Retina (tissue), 1 donor: ENCODE measurements at regions not wholly inside any gene's neighbourhood (a gene's known extent, or its start where the extent isn't known, plus 50 kb on each side); places are given as distances from the start of the nearest gene placed in this dataset.
A peak's percentile ranks its signal among the peaks of the same experiment; 100 is the strongest.
"Not testable (repeated sequence)": the region's sequence is repeated elsewhere in the genome, so short reads cannot be mapped to it uniquely, and the experiment has no call there.

Source experiments
- DNase-seq: peaks from one replicate; pipeline ENCODE4 v3.0.0-alpha.2; 2016

DNA sequence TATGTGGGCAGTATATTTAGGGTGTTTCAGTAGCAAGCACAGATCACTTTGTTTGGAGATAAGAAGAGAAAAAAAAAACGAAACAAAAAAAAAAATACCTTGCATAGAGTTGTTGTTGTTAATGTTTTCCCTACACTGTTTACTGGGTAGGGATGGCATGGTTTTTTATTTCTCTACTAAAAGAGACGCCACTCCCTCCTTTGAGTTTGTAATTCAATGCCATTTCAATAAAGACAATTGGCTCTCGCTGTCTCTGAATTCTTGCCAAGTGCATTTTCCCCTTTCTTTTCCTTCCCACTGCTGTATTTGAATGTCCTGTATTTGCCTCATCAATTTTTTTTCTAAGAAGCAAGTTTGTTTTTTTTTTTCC, 213.9 kb upstream of the UBASH3B start:
- DNase-seq: no peak

DNA sequence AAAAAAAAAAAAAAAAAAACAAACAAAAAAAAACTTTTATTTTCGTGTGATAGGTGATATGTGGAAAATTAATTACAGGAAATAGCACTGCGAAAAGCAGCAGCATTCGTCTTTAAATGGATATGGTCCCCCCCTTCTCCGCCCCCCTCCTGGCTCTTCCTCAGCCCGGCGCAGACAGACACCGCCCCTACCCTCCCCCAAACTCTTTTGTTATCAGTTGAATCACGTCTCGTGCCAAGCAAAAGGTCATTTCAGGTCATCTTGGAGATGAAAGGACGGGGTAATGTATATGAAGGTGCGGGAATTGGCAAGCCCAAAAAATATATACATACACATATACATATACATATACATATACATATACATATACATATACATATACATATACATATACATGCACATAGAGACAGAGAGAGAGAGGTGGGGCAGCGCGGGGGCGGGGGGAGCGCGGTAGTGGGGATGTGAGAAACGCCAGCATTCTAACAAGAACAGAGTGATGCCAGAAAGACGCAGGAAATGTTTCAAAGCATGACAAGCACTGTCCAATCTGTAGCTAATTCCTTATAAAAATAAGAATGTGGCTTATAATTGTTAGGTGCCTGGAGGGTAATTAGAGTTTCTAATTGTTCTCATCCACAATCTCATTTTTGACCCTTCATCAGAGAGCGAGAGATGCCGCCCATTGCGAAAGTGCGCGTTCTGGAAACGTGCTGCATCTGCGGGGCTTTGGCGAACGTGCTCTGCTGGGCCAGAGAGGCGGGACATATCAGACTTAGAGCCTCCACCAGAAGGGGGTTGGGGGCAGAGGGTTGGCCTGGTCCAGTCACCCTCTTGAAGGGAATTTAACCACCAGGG, 214.5 kb upstream of the UBASH3B start:
- DNase-seq: peak; percentile 69

DNA sequence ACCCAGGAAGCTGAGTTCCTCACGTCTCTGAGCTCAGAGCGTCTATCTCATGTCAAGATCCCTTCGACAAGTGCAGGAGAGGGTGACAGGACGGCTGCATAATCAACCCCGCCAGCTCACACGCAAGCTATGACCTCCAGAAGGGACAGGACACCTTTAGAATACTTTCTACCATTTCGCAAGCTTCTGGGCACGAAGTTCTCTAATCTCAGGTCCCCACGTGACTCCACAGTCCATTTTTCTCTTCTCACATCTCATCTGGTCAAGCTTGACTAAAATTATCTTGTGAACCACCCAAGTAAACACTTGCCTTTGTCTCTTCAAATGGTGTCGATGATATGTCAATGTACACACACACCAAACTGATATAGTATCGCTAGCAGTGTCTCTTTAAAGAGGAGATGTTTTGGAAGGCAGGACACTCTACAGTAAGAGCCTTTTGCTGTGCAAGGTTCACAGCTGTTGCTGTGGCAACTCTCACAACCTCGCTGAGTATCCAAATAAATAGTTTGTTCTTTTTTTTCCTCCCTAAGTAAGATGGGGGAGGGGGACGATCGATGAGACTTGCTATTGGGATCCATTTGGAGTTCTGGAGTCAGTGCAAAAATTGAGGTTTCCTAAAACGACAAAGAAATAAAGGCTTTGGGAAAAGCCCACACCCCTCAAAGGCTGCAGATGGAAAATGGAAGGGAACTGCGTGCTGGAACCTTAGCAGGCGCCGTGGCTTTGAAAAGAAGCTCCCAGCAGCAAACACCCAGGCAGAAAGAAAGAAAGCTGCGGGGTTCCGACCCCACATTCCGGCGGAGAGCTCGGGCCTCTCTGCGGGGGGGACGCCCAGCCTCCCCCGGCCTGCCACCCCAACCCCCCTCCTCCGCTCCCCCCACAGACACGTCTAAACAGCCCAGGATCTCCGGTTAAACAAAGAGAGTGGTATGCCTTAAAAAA, 215.4 kb upstream of the UBASH3B start:
- DNase-seq: peak; percentile 73

DNA sequence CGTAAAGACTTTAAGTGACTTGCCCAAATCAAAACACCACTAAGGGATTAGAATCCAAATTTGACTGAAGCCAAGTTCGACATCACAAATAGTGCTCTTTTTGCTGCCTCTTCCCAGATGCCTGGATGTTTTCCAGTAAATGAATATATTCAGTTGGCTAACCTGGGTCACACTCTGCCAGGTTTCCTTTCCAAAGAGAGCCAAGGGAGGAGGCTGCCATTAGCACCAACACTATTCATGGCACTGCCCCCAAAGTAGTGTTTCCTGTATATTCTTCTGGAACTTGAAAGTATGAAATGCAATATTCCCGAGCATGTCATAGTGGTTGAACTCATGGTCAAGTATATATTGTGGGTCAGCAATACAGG, 219.3 kb upstream of the UBASH3B start:
- no peak for DNase-seq

DNA sequence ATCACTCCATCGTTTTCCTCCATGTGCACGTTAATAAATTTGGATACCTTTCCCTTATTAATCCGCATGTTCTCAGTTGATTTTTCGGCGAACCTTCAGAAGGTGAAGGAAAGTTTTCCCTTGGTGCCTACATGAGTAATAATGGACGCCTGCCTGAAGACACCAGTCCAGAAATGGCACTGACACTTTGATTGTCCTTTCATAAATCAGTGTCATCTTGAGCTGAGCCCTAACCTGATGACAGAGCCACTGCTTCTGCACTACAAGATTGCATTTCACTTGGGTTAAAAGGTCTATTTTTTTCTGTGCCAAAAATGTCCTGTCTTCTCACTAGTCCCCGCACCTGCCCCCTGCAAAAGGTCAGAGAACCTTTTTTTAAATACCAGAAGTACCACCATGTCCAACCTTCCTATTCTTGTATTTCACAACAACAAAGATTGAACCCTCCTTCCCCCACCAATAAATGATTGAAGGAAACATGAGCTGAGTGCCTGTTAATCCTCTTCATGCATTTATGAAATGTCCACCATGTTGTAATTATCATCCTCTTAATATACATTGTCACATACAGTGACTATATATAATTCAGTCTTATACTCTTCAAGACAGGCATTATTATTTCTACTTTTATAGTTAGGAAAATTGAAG, 219.9 kb upstream of the UBASH3B start:
- DNase-seq: no peak

DNA sequence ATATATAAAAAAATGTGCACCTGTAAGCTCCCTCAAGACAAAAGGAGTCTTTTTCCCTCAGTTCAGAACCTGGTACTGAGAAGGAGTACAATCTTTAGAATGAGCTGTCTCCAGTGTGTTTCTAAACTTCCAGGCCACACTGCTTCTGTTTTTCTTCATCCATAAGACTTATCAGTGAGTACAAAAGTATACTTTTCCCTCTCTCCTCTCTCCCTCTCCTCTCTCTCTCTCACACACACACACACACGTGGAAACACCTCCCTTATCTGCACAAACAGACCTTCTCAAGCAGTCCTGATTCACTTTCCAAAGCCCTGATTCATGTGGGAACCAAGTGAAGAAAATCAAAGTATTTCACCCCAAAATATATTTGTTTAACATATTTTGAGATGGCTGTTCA, 220.7 kb upstream of the UBASH3B start:
- no peak for DNase-seq

DNA sequence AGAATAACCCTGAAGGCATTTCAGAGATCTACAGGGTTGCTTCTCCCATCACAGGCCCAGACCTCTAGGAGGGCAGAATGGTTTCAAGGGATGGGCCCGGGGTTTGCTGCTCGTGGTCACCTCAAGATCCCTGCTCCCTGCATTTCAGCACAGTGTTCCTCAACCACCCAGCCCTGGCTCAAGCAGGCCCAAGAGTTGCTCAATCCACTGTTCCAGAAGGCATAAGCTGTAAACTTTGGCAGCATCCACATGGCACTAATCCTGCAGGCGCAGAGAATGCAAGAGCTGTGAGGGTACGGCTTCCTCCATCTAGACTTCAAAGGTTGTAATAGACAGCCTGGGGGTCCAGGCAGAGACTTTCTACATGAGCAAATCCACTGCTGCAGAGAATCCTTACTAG, 225.0 kb upstream of the UBASH3B start:
- no peak for DNase-seq

DNA sequence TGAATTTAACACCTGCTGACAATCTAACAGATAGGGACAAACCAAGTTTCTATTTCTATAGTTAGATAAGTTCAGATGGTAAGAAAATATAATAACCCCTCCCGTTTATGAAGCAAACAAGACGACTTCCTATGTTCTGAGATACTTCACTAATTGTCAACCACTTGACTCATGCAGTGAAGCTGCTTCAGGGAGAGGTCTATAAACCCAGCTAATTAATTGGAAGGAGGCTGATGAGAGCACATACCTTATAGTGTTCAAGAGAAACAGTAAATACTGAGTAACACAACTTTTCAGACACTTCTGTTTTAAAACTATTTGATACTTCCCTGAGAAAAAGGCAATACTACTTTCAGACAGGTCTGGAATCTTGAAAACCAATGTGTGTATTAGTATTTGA, 229.4 kb upstream of the UBASH3B start:
- no peak for DNase-seq

DNA sequence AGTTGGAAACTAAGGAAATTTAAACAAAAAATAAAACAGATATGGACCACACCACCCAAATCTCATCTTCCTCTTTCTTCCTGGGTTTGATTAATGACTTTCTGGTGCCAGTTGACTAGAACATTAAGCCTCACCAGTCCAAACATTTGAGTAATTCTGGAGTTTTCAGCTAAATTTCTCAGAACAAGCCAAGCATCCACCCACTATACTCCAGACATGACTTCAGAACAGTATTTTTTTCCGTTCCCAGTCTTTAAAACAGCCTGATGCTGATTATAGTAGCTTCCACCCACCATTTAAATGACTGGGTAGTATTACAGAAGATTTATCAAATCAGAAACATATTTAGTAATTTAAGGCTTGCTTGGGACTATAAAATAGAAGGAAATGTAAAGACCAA, 230.9 kb upstream of the UBASH3B start:
- no peak for DNase-seq

DNA sequence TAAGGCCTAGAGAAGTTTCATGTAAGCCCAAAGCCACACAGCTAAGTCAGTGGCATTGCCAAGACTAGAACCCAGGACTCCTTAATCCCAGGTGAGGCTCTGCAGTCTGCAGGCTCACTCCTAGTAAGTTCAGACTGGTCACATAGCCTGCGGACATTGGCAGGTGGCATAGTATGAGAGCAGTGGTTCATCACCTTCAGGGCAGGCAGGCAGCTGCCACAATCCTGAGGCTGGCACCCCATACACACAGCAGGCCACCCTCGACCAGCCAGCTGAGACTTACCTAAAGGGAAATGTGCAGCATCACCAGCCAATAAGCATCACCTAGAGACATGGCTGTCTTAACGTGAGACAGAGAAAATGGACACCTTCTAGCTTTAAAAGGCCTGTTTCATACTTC, 231.6 kb upstream of the UBASH3B start:
- no peak for DNase-seq

DNA sequence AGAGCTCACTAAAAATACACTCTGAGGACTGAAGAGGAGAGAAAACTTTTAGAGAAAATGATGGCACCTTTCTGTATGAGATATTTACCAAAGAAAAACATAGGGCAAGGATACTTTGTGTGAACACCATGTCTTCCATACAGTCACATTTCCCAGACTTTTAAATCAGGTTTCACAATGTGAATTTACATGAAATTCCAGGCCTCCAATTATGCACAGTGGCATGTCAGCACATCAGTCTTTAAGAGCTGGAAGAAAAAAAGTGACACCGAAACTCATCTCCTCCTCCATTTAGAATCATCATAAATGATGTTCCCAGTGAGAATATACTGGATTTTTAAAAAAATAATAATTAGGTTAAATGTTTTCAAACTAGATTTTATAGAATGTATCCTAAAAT, 232.2 kb upstream of the UBASH3B start:
- no peak for DNase-seq

DNA sequence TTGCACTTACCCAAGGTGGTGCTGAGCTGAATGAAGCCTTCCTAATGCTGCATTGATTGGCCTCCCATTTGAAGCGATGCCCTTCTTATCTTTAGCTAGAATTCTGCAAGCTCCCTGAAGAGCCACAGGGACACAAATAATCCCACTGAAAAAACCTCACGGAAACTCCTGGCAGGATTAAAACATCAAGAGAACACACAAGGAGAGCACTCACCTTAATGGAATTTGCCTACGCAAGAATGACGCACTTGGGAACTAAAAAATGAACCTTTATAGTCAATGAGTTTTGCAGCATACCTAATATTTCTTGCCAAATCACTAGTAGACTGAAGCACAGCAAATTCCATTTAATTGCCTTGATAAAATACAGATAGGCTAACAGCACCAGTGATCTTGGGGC, 232.8 kb upstream of the UBASH3B start:
- DNase-seq: no peak

DNA sequence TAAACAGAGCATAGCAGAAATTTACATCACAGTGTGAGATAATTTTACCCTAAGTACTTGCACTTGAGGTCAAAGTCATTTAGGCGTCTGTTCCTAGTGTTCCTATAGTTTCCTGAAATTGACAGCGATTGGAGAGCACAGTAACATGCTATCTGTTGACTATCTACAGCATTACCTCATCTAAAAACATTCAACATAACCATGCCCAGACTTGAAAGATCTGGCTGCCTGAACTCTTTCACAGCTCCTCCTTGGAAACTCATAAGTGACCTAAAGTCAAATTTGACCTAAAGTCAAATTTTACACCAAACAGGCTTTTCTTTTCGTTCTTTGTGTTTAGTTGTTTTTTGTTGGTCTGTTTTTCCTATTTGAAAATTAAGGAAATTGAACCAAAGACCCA, 233.8 kb upstream of the UBASH3B start:
- no peak for DNase-seq

DNA sequence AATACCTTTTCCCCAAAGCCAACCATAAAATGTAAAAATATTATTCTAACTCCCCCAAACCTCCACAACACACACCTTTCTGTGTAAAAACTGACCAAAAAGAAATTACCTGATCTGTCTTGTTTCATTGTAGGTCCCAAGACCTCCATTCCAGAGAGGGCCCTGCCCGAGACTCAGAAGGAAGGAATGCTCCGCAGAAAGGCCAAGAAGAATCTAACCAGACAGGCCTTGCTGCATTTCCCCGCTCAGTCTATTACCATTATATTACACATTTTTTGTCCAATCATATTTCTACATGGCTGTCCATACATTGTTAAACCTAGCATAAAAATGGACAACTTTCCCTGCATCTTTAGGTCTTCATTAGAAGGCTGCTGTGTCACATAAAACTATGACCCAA, 237.5 kb upstream of the UBASH3B start:
- no peak for DNase-seq

DNA sequence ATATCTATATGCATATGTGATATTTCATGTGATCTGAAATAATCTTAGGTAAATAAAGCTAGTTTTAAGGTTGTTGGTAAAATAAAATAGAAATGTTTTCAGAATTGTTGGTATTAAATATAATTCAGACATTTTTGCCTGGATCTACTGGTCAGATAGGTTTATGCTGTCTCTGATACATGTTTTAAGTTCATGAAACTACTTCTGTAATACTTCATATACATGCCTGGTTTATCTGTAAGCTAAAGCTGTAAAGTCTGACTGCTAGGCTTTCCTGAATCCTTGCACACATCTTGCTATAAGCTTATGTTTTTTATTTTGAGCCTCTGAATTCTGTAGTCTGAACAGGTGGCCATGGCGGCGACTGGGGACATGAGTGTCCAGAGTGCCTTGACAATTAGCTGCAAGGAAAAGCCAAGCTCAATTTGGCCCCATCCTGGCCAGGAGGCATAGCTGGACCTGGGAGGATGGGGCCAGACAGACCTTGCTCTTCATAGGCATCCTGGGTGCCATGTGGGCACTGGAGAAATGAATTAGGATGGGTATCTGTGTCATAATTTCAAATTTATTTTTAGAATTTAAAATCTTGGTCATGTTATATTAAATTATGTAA, 241.0 kb upstream of the UBASH3B start:
- DNase-seq: no peak

DNA sequence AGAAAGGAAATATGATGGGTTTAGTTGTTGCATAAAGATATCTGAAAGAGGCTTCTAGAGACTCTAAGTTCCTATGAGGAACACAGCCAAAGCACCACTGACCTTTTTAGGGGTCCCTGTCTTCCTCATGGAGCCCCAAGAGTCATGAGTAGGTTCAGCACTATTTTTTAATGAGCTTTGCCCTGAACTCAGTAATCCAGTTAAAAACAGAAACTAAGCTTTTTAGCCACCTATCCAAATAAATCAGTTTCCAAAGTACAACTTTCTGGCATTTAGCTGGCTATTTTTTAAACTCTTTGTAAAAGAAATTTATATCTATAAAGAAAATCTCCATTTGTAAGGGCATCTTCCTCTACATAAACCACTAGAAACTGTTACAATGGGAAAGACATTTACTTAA, 241.8 kb upstream of the UBASH3B start:
- no peak for DNase-seq

DNA sequence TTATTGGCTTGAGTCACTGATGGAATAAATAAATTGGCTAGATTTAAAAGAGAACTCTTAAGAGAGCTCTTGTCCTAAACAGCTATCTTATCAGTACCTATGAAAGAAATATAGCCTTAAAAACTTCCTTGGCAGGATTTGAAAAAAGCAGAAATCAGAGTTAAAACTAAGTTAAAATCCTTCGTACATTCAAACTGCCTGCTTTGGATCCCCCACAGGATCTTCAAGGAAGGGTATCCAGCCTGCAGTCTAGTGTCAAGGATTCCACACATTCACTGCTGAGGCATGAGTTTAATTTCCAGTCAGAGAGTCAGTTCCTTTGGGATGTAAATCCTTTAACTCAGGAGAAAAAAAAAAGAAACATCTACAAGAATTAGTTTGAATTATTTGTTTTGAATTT, 242.9 kb upstream of the UBASH3B start:
- DNase-seq: no peak

DNA sequence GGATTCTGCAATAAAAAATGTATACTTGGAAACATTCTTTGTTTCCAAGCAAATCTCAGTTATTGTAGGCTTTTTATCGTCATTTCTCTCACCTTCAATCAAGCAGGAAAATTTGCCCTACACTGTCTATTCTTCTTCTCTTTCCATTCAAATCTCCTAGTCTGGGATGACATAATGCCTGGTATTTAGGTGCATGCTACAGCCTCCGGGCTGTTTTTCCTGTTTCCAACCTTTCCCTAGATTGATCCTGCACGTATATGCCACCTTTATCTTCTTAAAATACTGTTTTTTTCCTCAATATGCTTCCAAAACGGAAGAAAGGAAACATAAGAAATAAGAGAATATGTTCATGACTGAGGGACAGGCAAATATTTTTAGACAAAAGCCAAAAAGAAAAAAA, 249.1 kb upstream of the UBASH3B start:
- DNase-seq: no peak

DNA sequence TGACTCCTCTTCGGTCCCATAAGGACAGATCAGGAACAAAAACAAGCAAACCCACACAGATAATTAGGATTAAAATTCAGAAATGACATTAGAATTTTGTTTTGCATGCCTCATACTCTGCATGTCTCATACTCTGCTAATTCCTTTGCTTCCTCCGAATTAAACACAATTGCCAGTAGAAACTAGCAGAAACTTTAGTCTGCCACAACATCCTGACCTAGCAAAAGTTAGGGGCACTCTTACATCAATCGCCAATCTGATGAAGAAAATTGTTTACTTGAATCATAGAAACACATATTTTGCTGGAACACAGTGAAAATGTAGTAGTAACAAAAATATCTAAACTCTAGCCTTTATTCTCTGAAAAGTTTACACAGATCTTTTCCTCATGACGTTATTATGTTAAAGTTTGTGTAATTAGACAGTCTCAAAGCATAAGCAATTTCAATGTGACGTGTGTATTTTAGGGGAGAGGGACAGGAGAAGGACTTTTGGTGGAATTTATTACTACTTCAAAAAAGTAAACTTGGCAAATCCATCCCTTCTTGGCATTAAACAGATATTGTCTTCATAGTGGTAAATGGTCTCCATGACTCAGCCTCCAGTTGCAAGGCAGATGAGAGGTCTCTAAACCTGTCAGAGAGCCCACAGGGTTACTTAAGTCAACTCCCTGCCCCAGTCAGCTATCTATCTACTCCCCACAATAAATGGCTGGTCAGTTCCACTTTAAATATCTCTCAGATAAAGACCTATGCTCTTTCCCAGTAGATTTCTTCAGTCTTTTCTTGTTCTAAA, 249.8 kb upstream of the UBASH3B start:
- no peak for DNase-seq

DNA sequence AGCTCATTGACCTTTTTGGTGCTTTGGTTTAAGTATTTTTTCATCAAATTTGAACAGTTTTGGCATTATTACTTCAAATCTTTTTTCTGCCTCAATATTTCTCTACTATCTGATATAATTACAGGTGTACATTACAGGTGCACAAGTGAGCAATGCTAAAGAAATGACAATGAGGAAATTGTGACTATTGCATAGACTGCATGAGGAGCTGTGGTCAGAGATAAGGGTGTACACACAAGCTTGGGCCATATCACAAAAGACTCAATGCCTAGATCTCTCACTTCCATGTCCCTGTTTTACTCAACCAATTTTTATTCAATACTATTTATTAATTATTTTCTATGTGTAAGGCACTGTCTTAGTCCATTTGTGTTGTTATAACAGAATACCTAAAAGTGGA, 251.0 kb upstream of the UBASH3B start:
- no peak for DNase-seq

DNA sequence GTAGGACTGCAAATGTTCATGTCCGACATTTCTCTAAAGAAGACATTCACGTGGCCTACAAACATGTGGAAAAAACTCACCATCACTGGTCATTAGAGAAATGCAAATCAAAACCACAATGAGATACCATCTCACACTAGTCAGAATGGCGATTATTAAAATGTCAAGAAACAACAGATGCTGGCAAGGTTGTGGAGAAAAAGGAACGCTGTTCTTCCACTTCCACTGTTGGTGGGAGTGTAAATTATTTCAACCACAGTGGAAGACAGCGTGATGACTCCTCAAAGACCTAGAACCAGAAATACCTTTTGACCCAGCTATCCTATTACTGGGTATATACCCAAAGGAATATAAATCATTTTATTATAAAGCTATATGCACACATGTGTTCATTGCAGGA, 253.9 kb upstream of the UBASH3B start:
- DNase-seq: not testable (repeated sequence)

DNA sequence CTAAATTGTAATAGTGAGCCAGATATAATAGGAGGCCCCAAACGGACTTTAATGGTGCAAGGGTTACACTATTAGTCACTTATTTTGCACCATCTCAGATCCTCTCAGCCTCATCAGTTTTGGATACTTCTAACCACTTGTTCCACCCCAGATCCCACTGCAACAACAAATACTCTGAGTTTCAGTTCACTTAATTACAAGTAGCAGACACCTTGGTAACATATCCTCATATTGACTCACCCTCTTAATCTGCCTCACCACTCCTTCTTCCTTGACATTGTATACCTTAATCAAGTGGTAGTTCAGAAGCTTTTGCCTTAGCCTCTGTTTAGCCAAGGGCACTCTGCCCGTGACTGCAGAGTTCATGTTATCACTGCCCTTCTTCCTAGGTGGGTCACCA, 256.1 kb upstream of the UBASH3B start:
- DNase-seq: no peak
